ENCODE measurements at regions not wholly inside any gene's neighbourhood (a gene's known extent, or its start where the extent isn't known, plus 50 kb on each side); places are given as distances from the start of the nearest gene placed in this dataset.

- Histone ChIP-seq H3K27ac (ENCODE audit: control insufficient read depth, insufficient read depth) (no peak overlapping the region), H3K4me3 (no peak overlapping the region), H2AFZ (ENCODE audit: control insufficient read depth, low read depth, low read length) (no peak overlapping the region), H3K9me3 (replicated peaks; ENCODE audit: control insufficient read depth, insufficient read depth, low read length) (no peaks in the 10 kb centered on the region), H3K36me3 (ENCODE audit: control insufficient read depth in 2 of 2, insufficient read depth in 2 of 2, low read length in 1 of 2) (no peaks in the 10 kb centered on the region), H3K79me2 (ENCODE audit: control insufficient read depth, insufficient read depth, low read length) (no peaks in the 10 kb centered on the region), H3K27me3 (replicated peaks in 1 of 2; ENCODE audit: control insufficient read depth in 2 of 2, insufficient read depth in 2 of 2, low read length in 1 of 2) (no peaks in the 10 kb centered on the region), H3K4me1 (ENCODE audit: control insufficient read depth, insufficient read depth, low read length) (no peaks in the 10 kb centered on the region), H3K9ac (ENCODE audit: control insufficient read depth, insufficient read depth, low read length) (no peak overlapping the region), H3K4me2 (ENCODE audit: control insufficient read depth, insufficient read depth) (no peak overlapping the region), H4K20me1 (ENCODE audit: control insufficient read depth, insufficient read depth) (no peaks in the 10 kb centered on the region)
- 3% methylated on average over 4 of the region's 4 CpGs for WGBS (ENCODE audit: insufficient coverage, insufficient replicate concordance, low lambda C conversion rate, missing lambda C conversion rate)
- TF ChIP-seq TCF3 (IDR thresholded peaks at IDR 0.05; ENCODE audit: borderline replicate concordance, insufficient read depth, low read depth, low read length) (no peak), EED (IDR thresholded peaks at IDR 0.05; ENCODE audit: low read depth) (no peak), EZH2 (IDR thresholded peaks at IDR 0.05; ENCODE audit: borderline replicate concordance, control insufficient read depth, low read depth, low read length) (no peak), MLLT1 (IDR thresholded peaks at IDR 0.05) (no peak), IRF5 (IDR thresholded peaks at IDR 0.05; ENCODE audit: borderline replicate concordance) (no peak), PML (IDR thresholded peaks at IDR 0.05; ENCODE audit: low read length) (no peak)
- ChIA-PET POLR2A (no interaction called here), RAD21 (ENCODE audit: unreplicated experiment) (no interaction called here), SMC1A (ENCODE audit: uncharacterized antibody, unreplicated experiment) (interaction anchor here (0.6 to 1.1 kb wide), 3 partner anchors 11 to 19 kb away, joined by 3 read pairs; no protein-coding TSS in a partner anchor), CTCF (no interaction called here)
- in situ Hi-C loops (cut with MboI) (no loop called here), intact Hi-C loops (cut with micrococcal nuclease; ENCODE audit: unreplicated experiment) (no loop called here)
- FAIRE-seq (no peak), ATAC-seq (no peak), DNase-seq (ENCODE audit: low read depth, low spot score) (no peak)
- no TSS peak for BruUV-seq (replicated peaks)
These were observed 680.6 kb downstream of the IQCM start for GRCh38 chr4:149135062-149135461.

Measured in GM12878 (cell line).